ENCODE measurements at regions not wholly inside any gene's neighbourhood (a gene's known extent, or its start where the extent isn't known, plus 50 kb on each side); places are given as distances from the start of the nearest gene placed in this dataset.

GRCh38 chr6:11931296-11932035, 80.6 kb upstream of the HIVEP1 start (continued):
- no peak for TF ChIP-seq GTF3C2 (IDR thresholded peaks at IDR 0.05; ENCODE audit: borderline replicate concordance, extremely low read depth, insufficient read length)
- TF ChIP-seq ZNF76 (CRISPR knock-in tag; IDR thresholded peaks at IDR 0.05; ENCODE audit: borderline replicate concordance) = no peak
- TF ChIP-seq SMARCA4 (IDR thresholded peaks at IDR 0.05) = peak; percentile 99
- TF ChIP-seq XRCC4 (IDR thresholded peaks at IDR 0.05; ENCODE audit: extremely low read depth, insufficient read depth, insufficient read length) = no peak
- no peak for TF ChIP-seq SREBF1 (IDR thresholded peaks at IDR 0.05; ENCODE audit: borderline replicate concordance, low read depth, low read length)
- TF ChIP-seq SNIP1 (IDR thresholded peaks at IDR 0.05; ENCODE audit: low read depth) = no peak
- no peak for TF ChIP-seq NFE2L1 (tag; IDR thresholded peaks at IDR 0.05; ENCODE audit: borderline replicate concordance, low read depth)
- TF ChIP-seq ZNF212 (CRISPR knock-in tag; IDR thresholded peaks at IDR 0.05) = no peak
- no peak for TF ChIP-seq ATF1 (CRISPR knock-in tag; IDR thresholded peaks at IDR 0.05)
- peak; percentile 71 for TF ChIP-seq ATF1 (tag; IDR thresholded peaks at IDR 0.05)
- TF ChIP-seq BRF2 (IDR thresholded peaks at IDR 0.05; ENCODE audit: borderline replicate concordance, insufficient read depth, insufficient read length) = no peak
- TF ChIP-seq ZNF263 (CRISPR knock-in tag; IDR thresholded peaks at IDR 0.05; ENCODE audit: borderline replicate concordance) = no peak
- no peak for TF ChIP-seq CBX1 (IDR thresholded peaks at IDR 0.05; ENCODE audit: low read depth)
- TF ChIP-seq MAZ (CRISPR knock-in tag; conservative IDR thresholded peaks at IDR 0.05 in 1 of 2, IDR thresholded peaks at IDR 0.05 in 1 of 2) = peak; percentile 60 to 87
- TF ChIP-seq MTA3 (IDR thresholded peaks at IDR 0.05; ENCODE audit: borderline replicate concordance) = peak; percentile 73
- no peak; the same call in 1 of the 2 replicates for TF ChIP-seq ZBTB2 (IDR thresholded peaks at IDR 0.05)
- peak; percentile 55; the same call in 1 of the 2 replicates for TF ChIP-seq TCF7 (IDR thresholded peaks at IDR 0.05; ENCODE audit: borderline replicate concordance)
- peak; percentile 36 for TF ChIP-seq TAF9B (IDR thresholded peaks at IDR 0.05; ENCODE audit: partially characterized antibody)
- no peak for TF ChIP-seq ZNF77 (CRISPR knock-in tag; IDR thresholded peaks at IDR 0.05)
- TF ChIP-seq NCOA2 (IDR thresholded peaks at IDR 0.05; ENCODE audit: partially characterized antibody in 2 of 2) = peak; percentile 58 to 76
- no peak for TF ChIP-seq SFPQ (IDR thresholded peaks at IDR 0.05; ENCODE audit: low read depth, low read length)
- TF ChIP-seq ZNF75A (CRISPR knock-in tag; IDR thresholded peaks at IDR 0.05) = 0 out of 2 replicates have a peak, but pooled peaks have one; percentile 36

All from K562 (cell line).